MG63 (cell line): ENCODE measurements at regions not wholly inside any gene's neighbourhood (a gene's known extent, or its start where the extent isn't known, plus 50 kb on each side); places are given as distances from the start of the nearest gene placed in this dataset.
"Not testable (repeated sequence)": the region's sequence is repeated elsewhere in the genome, so short reads cannot be mapped to it uniquely, and the experiment has no call there.

Source experiments
- DNase-seq: peaks from one replicate; pipeline ENCODE4 v3.0.0-alpha.2; 2020
- H3K27me3 ChIP-seq: fragments of 250-450 bp; sonication (Bioruptor Pico); 2 replicates; pipeline ENCODE4 v1.5.1; 2020; ENCODE audit warnings: mild to moderate bottlenecking, moderate library complexity
- H3K36me3 ChIP-seq: fragments of 250-450 bp; sonication (Bioruptor Pico); 2 replicates; pipeline ENCODE4 v1.5.1; 2020; ENCODE audit warnings: mild to moderate bottlenecking, moderate library complexity
- H3K4me3 ChIP-seq: fragments of 250-450 bp; sonication (Bioruptor Pico); 2 replicates; pipeline ENCODE4 v1.5.1; 2020; ENCODE audit warnings: mild to moderate bottlenecking, moderate library complexity
- H3K9me3 ChIP-seq: fragments of 250-450 bp; sonication (Bioruptor Pico); 2 replicates; pipeline ENCODE4 v1.5.1; 2020; ENCODE audit warnings: mild to moderate bottlenecking, moderate library complexity

DNA sequence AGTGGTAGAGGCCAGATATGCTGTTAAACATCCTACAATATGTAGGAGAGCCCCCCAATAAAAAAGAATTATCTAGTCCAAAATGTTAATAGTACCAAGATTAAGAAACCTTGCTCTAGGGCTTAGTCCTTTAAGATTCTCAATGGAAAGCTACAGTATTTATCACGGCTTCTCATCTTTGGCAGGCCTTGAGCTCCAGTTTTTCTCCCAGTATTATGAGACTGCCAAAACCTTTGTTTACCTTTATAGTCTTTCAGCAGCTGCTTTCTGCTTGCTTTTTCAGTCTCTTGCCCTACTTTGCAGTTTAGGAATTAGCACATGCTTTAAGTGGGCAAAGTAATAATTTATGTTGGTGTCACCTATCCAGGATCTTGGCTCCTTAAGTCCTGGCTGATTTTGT, 59.7 kb downstream of the NHLRC1 start:
- H3K36me3 ChIP-seq: no peaks in the 10 kb centered on the region

DNA sequence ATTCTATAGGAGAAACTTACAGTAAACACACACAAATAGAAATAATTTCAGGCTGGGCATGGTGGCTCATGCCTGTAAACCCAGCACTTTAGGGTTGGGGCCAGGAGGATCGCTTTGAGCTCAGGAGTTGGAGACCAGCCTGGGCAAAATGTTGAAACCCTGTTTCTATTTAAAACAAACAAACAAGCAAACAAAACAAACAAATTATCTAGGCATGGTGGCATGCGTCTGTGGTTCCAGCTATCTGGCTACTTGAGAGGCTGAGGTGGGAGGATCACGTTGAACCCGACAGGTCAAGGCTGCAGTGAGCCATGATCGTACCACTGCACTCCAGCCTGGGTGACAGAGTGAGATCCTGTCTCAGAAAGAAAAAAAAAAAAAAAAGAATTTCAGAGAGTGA, 64.0 kb downstream of the NHLRC1 start:
- Histone ChIP-seq H3K36me3 (no peaks in the 10 kb centered on the region), H3K4me3 (no peak overlapping the region), H3K9me3 (no peaks in the 10 kb centered on the region), H3K27me3 (no peaks in the 10 kb centered on the region)
- DNase-seq: no peak

More for the DNA sequence above, 59.7 kb downstream of the NHLRC1 start:
- no peaks in the 10 kb centered on the region for H3K9me3 ChIP-seq
- DNase-seq: no peak
- H3K4me3 ChIP-seq: no peak overlapping the region
- H3K27me3 ChIP-seq: no peaks in the 10 kb centered on the region

DNA sequence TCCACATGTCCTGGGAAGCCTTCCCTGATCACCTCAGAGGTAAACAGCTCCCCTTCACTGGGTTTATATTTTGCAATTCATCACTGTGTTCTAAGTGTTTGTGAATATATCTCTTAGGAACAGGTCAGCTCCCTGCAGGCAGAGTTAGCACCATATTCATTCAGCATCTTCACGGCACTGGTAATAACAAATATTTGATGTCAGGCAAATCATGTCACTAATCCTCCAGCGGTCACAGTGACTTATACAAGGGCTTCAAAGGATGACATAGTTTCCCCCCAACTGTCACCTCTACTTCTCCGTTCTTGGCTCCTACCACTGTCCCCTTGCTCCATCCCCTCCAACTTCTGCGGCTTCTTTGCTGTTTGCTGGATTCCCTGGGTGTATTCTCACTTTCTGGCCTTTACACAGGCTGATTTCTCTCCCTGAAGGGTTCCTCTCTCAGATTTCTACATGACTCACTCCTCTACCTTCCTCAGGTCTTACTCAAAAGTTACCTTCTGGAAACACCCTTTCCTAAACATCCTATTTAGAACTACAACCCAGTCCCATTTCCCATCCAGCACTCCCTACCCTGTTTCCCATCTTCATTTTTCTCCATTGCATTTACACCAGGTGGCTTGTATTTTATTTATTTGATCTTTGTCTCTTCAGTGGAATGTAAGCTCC, 66.6 kb downstream of the NHLRC1 start:
- Histone ChIP-seq H3K9me3 (no peaks in the 10 kb centered on the region), H3K4me3 (no peak overlapping the region), H3K36me3 (no peaks in the 10 kb centered on the region), H3K27me3 (no peaks in the 10 kb centered on the region)
- no peak for DNase-seq

DNA sequence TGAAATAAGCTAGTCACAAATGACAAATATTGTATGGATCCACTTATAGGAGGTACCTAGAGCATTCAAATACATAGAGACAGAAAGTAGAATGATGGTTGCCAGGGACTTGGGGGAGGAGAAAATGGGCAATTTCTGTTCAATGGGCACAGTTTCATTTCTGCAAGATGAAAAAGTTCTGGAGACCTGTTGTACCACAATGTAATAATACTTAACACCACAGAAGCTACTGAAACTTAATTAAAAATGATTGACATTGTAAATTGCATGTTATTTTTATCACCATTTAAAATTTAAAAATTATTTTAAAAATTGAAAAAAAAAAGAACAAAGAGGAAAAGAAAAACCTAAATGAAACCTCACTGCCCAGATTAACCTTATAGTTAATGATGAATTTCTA, 67.4 kb downstream of the NHLRC1 start:
- Histone ChIP-seq H3K4me3 (no peak overlapping the region), H3K27me3 (no peaks in the 10 kb centered on the region), H3K36me3 (no peaks in the 10 kb centered on the region), H3K9me3 (no peaks in the 10 kb centered on the region)
- DNase-seq: no peak

DNA sequence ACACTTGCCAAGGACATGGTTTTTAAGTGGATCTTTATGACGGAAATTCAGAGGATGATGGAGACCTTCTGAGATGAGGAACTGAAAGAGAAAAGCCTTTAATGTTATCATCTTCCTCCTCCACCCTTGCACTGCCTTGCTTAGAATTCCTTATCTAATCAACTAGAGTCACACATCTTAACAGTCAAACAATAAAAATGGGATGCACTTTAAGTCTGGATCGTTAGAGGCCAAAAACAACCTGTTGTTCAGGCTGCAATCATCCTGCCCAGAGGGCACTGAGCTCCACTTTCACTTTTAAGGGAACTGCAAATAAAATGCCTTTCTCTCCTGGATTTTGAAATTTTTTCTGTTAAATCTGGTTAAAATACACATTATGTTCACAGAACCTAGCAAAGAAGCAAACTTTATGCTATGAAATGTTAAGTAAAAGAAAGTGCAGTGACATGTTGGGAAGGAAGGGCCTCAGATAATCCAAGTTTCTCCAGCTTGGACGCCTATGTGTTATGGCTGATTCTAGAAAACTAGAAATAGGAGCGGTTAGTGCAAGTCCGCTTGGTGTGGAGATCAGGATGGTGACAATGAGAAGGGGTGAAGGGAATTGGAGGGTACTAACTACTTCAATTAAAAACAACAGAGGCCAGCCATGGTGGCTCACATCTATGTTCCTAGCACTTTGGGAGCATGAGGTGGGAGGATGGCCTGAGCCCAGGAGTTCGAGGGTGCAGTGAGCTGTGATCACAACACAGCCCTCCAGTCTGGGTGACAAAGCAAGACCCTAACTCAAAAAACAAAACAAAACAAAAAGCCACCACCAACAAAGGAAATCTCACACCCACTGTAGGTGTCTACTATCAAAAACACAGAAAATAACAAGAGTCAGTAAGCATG, 66.4 kb upstream of the KIF13A start:
- Histone ChIP-seq H3K27me3 (no peaks in the 10 kb centered on the region), H3K9me3 (no peaks in the 10 kb centered on the region), H3K36me3 (no peaks in the 10 kb centered on the region), H3K4me3 (no peak overlapping the region)
- DNase-seq: no peak

DNA sequence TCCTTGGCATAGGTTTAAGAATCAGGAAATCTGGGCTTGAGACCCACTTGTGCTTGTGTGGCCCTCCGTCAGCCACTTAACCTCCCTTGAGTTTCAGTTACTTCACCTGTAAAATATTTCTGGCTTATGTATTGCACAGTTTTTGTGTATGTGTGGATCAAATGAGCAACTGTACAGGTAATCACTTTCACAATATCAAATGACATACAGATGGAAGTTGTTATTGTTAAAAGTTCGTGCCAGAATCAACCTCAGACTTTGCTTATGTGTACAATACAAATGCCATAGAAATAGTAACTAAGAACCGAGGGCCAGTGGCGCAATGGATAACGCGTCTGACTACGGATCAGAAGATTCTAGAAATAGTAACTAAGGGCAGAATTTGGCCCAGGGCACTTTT, 65.6 kb upstream of the KIF13A start:
- no peak for DNase-seq
- no peaks in the 10 kb centered on the region for H3K36me3 ChIP-seq
- H3K4me3 ChIP-seq: no peak overlapping the region
- no peaks in the 10 kb centered on the region for H3K27me3 ChIP-seq
- no peaks in the 10 kb centered on the region for H3K9me3 ChIP-seq

DNA sequence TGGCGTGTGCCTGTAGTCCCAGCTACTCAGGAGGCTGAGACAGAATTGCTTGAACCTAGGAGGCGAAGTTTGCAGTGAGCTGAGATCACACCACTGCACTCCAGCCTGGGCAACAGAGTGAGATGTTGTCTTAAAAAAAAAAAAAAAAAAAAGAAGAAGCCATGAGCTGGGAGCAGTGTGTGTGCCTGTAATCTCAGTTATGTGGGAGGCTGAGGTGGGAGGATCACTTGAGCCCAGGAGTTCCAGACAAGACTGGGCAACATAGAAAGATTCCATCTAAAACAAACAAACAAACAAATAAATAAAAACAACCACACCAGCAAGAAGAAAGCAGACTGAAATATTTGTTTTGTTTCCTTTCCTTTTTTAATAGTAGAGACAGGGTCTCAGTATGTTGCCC, 62.2 kb upstream of the KIF13A start:
- no peaks in the 10 kb centered on the region for H3K36me3 ChIP-seq
- H3K27me3 ChIP-seq: no peaks in the 10 kb centered on the region
- no peak for DNase-seq
- H3K4me3 ChIP-seq: no peak overlapping the region
- H3K9me3 ChIP-seq: no peaks in the 10 kb centered on the region

DNA sequence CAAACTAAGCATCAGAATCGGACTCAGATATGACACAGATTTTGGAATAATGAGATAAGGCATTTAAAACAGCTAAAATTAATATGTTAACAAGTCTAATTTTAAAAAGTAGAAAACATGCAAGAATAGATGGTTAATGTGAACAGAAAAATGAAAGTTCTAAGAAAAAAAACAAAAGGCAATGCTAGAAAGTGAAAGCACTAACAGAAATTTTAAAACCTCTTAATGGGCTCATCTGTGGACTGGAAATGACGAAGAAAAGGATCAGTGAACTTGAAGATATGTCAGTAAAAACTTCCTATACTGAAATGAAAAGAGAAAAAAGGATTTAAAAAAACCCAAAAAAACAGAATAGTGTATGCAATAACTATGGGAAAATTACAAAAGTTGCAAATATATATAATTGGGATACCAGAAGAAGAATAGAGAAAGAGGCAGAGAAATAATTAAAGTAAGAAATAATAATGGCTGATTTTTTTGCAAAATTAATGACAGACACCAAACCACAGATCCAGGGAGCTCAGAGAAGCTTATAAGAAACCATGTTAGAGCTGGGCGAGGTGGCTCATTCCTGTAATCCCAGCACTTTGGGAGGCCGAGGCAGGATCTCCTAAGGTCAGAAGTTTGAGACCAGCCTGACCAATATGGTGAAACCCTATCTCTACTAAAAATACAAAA, 61.7 kb upstream of the KIF13A start:
- Histone ChIP-seq H3K4me3 (no peak overlapping the region), H3K27me3 (no peaks in the 10 kb centered on the region), H3K36me3 (no peaks in the 10 kb centered on the region), H3K9me3 (no peaks in the 10 kb centered on the region)
- no peak for DNase-seq

DNA sequence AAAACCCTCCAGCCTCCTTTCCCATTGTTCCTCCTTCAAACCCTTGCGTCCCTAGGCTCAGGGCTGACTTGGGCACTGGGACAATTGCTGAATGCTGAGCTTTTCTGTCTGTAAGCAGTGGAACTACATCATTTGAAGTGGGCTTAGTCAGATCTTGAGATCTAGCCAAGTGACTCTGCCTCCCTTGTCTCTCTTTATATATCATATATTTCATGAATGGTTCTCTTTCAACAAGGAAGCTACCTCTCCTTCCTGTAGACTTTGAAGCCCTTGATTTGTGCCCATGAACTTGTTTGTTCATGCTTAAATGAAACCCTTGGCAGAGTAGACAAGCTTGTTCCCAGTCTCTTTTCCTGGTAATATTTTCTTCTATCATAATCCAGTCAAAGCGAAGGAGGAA, 60.0 kb upstream of the KIF13A start:
- H3K27me3 ChIP-seq: no peaks in the 10 kb centered on the region
- peak; percentile 34 for DNase-seq
- no peak overlapping the region for H3K4me3 ChIP-seq
- no peaks in the 10 kb centered on the region for H3K9me3 ChIP-seq
- H3K36me3 ChIP-seq: no peaks in the 10 kb centered on the region

DNA sequence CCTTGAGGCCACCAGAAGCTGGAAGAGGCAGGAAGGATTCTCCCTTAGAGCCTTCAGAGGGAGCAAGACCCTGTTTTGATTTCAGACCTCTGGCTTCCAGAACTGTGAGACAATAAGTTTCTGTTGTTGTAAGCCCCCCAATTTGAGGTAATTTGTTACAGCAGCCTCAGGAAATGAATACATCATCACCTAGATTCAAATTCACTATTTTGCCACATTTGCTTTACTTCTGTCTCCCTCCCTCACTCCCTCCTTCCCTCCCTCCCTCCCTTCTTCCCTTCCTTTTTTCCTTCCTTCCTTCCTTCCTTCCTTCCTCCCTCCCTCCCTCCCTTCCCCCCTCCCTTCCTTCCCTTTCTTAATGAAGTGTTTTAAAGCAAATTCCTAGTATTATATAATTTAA, 58.1 kb upstream of the KIF13A start:
- no peak for DNase-seq
- Histone ChIP-seq H3K4me3 (no peak overlapping the region), H3K27me3 (no peaks in the 10 kb centered on the region), H3K36me3 (no peaks in the 10 kb centered on the region), H3K9me3 (no peaks in the 10 kb centered on the region)

DNA sequence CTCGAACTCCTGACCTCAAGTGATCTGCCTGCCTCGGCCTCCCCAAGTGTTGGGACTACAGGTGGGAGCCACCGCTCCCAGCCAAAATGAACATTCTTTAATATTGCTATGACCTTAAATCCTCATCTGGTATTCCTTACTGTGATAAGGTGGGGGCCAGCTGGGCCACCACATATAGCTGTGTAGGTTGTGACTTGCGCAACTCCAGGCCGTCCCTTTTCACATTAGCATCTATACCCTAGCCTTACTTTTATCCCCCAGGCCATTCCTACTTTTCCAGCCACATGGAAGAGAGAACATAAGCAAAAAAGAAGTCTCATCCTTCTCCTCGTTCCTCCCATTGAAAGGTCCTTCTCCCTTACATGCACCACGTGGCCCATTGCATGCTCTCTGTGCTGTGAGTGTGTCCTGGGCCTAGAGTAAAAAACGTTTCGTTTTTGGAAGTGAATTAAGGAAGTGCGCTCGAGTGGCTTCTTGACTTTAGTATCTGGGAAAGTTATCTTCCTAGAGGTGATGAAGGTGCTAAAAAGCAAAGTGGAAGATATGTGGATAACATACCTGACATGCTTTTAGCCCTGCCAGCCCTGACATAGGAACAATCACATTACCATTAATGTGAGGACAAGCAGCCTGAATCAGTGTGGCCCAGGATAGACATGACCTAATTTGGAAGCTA, 56.8 kb upstream of the KIF13A start:
- H3K36me3 ChIP-seq: no peaks in the 10 kb centered on the region
- H3K27me3 ChIP-seq: no peaks in the 10 kb centered on the region
- no peak overlapping the region for H3K4me3 ChIP-seq
- DNase-seq: no peak
- no peaks in the 10 kb centered on the region for H3K9me3 ChIP-seq

DNA sequence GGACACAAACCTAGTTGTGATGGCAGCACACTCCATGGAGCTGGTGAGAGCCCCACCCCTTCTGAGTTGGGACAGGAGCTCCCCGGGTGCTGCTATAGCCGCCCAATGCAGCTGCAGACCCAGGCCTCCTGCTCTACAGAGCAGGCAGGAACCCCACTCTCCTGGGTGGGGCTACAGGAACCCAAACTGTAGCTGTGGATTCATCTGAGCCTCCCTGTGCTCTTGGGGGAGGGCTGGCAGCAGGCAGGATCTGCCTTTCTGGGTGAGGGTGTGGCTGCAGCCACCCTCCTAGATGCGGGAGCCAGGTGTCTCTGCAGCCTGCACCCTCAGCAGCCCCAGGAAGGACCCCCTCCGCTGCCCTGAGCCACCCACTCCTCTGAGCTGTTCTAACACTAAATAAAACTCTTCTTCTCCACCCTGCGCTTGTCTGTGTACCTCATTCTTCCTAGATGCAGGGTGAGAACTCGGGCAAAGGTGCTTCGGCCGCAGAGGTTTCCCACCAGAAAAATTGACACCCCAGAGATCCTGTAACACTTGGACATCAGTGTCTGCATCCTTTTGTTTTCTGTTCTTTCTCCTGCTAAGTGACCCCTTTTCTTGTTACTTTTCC, 55.2 kb upstream of the KIF13A start:
- H3K4me3 ChIP-seq: no peak overlapping the region
- no peak for DNase-seq
- H3K36me3 ChIP-seq: no peaks in the 10 kb centered on the region
- no peaks in the 10 kb centered on the region for H3K27me3 ChIP-seq
- no peaks in the 10 kb centered on the region for H3K9me3 ChIP-seq

DNA sequence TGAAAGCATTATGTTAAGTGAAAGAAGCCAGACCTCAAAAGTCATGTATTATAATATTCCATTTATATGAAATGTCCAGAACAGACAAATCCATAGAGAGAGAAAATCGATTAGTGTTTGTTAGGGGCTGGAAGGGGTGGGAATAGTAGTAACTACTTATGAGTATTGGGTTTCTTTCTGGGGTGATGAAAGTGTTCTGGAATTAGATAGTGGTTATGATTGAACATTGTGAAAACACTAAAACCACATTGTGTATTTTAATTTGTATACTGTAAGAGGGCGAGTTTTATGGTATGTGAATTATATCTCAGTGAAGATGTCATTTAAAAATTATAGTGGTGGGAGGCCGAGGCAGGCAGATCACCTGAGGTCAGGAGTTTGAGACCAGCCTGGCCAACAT, 52.0 kb upstream of the KIF13A start:
- DNase-seq: no peak
- H3K4me3 ChIP-seq: no peak overlapping the region
- H3K9me3 ChIP-seq: no peaks in the 10 kb centered on the region
- no peaks in the 10 kb centered on the region for H3K27me3 ChIP-seq
- no peaks in the 10 kb centered on the region for H3K36me3 ChIP-seq

DNA sequence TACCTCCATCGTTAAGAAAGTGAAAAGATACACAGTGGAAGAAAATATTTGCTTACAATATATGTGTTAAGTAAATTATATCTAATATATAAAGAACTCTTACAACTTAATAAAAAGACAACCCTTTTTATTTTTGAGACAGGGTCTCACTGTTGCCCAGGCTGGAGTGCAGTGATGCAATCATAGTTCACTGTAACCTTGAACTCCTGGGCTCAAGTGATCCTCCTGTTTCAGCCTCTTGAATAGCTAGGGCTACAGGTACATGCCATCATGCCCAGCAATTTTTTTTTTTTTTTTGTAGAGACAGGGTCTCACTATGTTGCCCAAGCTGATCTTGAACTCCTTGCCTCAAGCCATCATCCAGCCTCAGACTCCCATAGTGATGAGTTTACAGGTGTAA, 50.8 kb upstream of the KIF13A start:
- not testable (repeated sequence) for DNase-seq, H3K9me3 ChIP-seq, H3K4me3 ChIP-seq, H3K36me3 ChIP-seq, H3K27me3 ChIP-seq
